Lower leg skin (tissue), 3 donors: ENCODE measurements at regions not wholly inside any gene's neighbourhood (a gene's known extent, or its start where the extent isn't known, plus 50 kb on each side); places are given as distances from the start of the nearest gene placed in this dataset.

Experiments
- POLR2A ChIP-seq, 2 donors: fragments of 450-650 bp; IDR thresholded peaks; one replicate each; pipeline ENCODE4 v1.6.1; 2016 to 2017; ENCODE audit warnings: antibody characterized with exemption in 2 of 2, mild to moderate bottlenecking in 1 of 2, moderate library complexity in 1 of 2
- TF ChIP-seq, protein P1 (sequence below), 3 donors: fragments of 450-650 bp; IDR thresholded peaks; one replicate each; pipeline ENCODE4 v1.5.1; 2016; ENCODE audit warnings: antibody characterized with exemption in 3 of 3, mild to moderate bottlenecking in 3 of 3, moderate library complexity in 2 of 3

DNA sequence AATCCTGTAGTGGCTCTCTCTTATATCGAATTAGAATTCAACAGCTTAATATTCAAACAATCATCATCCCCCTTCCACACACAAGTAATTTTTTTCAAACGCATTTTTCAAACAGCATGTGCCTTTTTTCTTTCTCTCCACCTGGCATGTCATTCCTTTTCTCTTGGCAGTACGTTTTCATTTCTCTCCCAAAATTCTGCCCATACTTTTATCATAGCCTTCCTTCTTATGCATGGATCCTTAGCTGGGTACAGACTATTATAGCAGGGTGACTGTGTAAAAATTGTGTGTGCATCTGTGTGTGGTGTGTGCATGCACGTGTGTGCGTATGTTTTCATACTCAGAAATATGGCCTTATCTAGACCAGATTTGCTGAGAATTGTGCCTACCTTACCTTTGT is 184.3 kb downstream of the ZC3H11B start:
- TF ChIP-seq, protein P1, sequence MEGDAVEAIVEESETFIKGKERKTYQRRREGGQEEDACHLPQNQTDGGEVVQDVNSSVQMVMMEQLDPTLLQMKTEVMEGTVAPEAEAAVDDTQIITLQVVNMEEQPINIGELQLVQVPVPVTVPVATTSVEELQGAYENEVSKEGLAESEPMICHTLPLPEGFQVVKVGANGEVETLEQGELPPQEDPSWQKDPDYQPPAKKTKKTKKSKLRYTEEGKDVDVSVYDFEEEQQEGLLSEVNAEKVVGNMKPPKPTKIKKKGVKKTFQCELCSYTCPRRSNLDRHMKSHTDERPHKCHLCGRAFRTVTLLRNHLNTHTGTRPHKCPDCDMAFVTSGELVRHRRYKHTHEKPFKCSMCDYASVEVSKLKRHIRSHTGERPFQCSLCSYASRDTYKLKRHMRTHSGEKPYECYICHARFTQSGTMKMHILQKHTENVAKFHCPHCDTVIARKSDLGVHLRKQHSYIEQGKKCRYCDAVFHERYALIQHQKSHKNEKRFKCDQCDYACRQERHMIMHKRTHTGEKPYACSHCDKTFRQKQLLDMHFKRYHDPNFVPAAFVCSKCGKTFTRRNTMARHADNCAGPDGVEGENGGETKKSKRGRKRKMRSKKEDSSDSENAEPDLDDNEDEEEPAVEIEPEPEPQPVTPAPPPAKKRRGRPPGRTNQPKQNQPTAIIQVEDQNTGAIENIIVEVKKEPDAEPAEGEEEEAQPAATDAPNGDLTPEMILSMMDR (IDR thresholded peaks at IDR 0.05), result no peak
- no peak for TF ChIP-seq POLR2A (IDR thresholded peaks at IDR 0.05)
